ENCODE measurements at regions not wholly inside any gene's neighbourhood (a gene's known extent, or its start where the extent isn't known, plus 50 kb on each side); places are given as distances from the start of the nearest gene placed in this dataset.
"Not testable (repeated sequence)": the region's sequence is repeated elsewhere in the genome, so short reads cannot be mapped to it uniquely, and the experiment has no call there.

- ATAC-seq (peak; percentile 49), DNase-seq (ENCODE audit: low read depth, low spot score) (no peak)
- no peak overlapping the region for H3K4me2 ChIP-seq (ENCODE audit: low read length)
- intact Hi-C loops (cut with micrococcal nuclease), result no loop called here
- no peaks in the 10 kb centered on the region for H3K9me3 ChIP-seq (ENCODE audit: control insufficient read depth in 1 of 2, insufficient read depth in 1 of 2, low read depth in 1 of 2, low read length in 2 of 2)
- no peak overlapping the region for H3K9ac ChIP-seq (ENCODE audit: low read length)
- H3K4me3 ChIP-seq (replicated peaks in 1 of 2; ENCODE audit: low read depth in 1 of 2, low read length in 2 of 2), result no peak overlapping the region
- no peaks in the 10 kb centered on the region for H3K79me2 ChIP-seq (ENCODE audit: insufficient read depth, low read length)
- H2AFZ ChIP-seq (ENCODE audit: low read depth, low read length, poor library complexity, severe bottlenecking), result no peak overlapping the region
- H3K36me3 ChIP-seq (ENCODE audit: control insufficient read depth in 1 of 2, insufficient read depth in 2 of 2, low read length in 2 of 2), result no peaks in the 10 kb centered on the region
- TF ChIP-seq POLR2AphosphoS5 (IDR thresholded peaks at IDR 0.05; ENCODE audit: low read depth, low read length) (no peak), JUND (IDR thresholded peaks at IDR 0.05) (no peak), YY1 (IDR thresholded peaks at IDR 0.05; ENCODE audit: extremely low read depth, insufficient replicate concordance, low read depth, low read length) (no peak), POLR2A (IDR thresholded peaks at IDR 0.05; ENCODE audit: borderline replicate concordance, extremely low read depth, insufficient read depth, insufficient read length) (no peak), RAD21 (IDR thresholded peaks at IDR 0.05; ENCODE audit: low read depth) (no peak), MAX (IDR thresholded peaks at IDR 0.05) (no peak), ZFX (IDR thresholded peaks at IDR 0.05) (no peak)
- no peaks in the 10 kb centered on the region for H3K4me1 ChIP-seq (ENCODE audit: control insufficient read depth in 1 of 2, insufficient read depth in 2 of 2, low read length in 2 of 2)
- ChIA-PET POLR2A (interaction anchor here (0.6 to 3.0 kb wide), 2 partner anchors 17 to 24 kb away, joined by 4 to 8 read pairs; no protein-coding TSS in a partner anchor), CTCF (interaction anchor here (1.9 kb wide), 1 partner anchor 23 kb away, joined by 7 read pairs; no protein-coding TSS in a partner anchor), RAD21 (ENCODE audit: low non-redundant PET in 1 of 2, low total read pairs in 2 of 2, uncharacterized antibody in 2 of 2, unreplicated experiment in 2 of 2) (no interaction called here)
- no peak overlapping the region for H3K27ac ChIP-seq (ENCODE audit: low read depth, low read length)
- H3K9me2 ChIP-seq (ENCODE audit: insufficient read depth), result no peaks in the 10 kb centered on the region
- H3K27me3 ChIP-seq (ENCODE audit: insufficient read depth, low read length), result no peaks in the 10 kb centered on the region
- BruUV-seq (replicated peaks), result no TSS peak
- H4K20me1 ChIP-seq (ENCODE audit: insufficient read depth), result no peaks in the 10 kb centered on the region
These were observed 75.8 kb upstream of the CHST15 start for GRCh38 chr10:124168991-124169802.

- H3K79me2 ChIP-seq (ENCODE audit: insufficient read depth, low read length), result no peaks in the 10 kb centered on the region
- no peak overlapping the region for H3K27ac ChIP-seq (ENCODE audit: low read depth, low read length)
- no peak for DNase-seq (ENCODE audit: low read depth, low spot score)
- no peaks in the 10 kb centered on the region for H3K27me3 ChIP-seq (ENCODE audit: insufficient read depth, low read length)
- H3K36me3 ChIP-seq (ENCODE audit: control insufficient read depth in 1 of 2, insufficient read depth in 2 of 2, low read length in 2 of 2), result no peaks in the 10 kb centered on the region
- TF ChIP-seq CTCF (IDR thresholded peaks at IDR 0.05 in 2 of 3, conservative IDR thresholded peaks at IDR 0.05 in 1 of 3; ENCODE audit: borderline replicate concordance in 1 of 3, insufficient read depth in 1 of 3, low read depth in 2 of 3, low read length in 2 of 3) (no peak), POLR2A (IDR thresholded peaks at IDR 0.05; ENCODE audit: borderline replicate concordance, extremely low read depth, insufficient read depth, insufficient read length) (no peak), TCF7L2 (IDR thresholded peaks at IDR 0.05; ENCODE audit: borderline replicate concordance, extremely low read depth, insufficient read depth, insufficient read length) (no peak)
- BruUV-seq (replicated peaks), result no TSS peak
- intact Hi-C loops (cut with micrococcal nuclease), result no loop called here
- no peak overlapping the region for H2AFZ ChIP-seq (ENCODE audit: low read depth, low read length, poor library complexity, severe bottlenecking)
- H3K9me3 ChIP-seq (ENCODE audit: control insufficient read depth in 1 of 2, insufficient read depth in 1 of 2, low read depth in 1 of 2, low read length in 2 of 2), result no peaks in the 10 kb centered on the region
- ChIA-PET POLR2A (interaction anchor here (3.0 kb wide), 1 partner anchor 24 kb away, joined by 8 read pairs; no protein-coding TSS in a partner anchor), RAD21 (ENCODE audit: low non-redundant PET in 1 of 2, low total read pairs in 2 of 2, uncharacterized antibody in 2 of 2, unreplicated experiment in 2 of 2) (no interaction called here), CTCF (no interaction called here)
- H3K4me3 ChIP-seq (replicated peaks in 1 of 2; ENCODE audit: low read depth in 1 of 2, low read length in 2 of 2), result no peak overlapping the region
- no peak overlapping the region for H3K4me2 ChIP-seq (ENCODE audit: low read length)
- ATAC-seq, result no peak
- no peak overlapping the region for H3K9ac ChIP-seq (ENCODE audit: low read length)
- H3K4me1 ChIP-seq (ENCODE audit: control insufficient read depth in 1 of 2, insufficient read depth in 2 of 2, low read length in 2 of 2), result no peaks in the 10 kb centered on the region
- H4K20me1 ChIP-seq (ENCODE audit: insufficient read depth), result no peaks in the 10 kb centered on the region
- no peaks in the 10 kb centered on the region for H3K9me2 ChIP-seq (ENCODE audit: insufficient read depth)
These were observed 75.2 kb upstream of the CHST15 start for GRCh38 chr10:124168581-124168980.

- BruUV-seq (replicated peaks); RAD21 ChIA-PET (ENCODE audit: low non-redundant PET in 1 of 2, low total read pairs in 2 of 2, uncharacterized antibody in 2 of 2, unreplicated experiment in 2 of 2); H3K9me3 ChIP-seq (ENCODE audit: control insufficient read depth in 1 of 2, insufficient read depth in 1 of 2, low read depth in 1 of 2, low read length in 2 of 2); H3K27ac ChIP-seq (ENCODE audit: low read depth, low read length); CTCF ChIA-PET; H3K9me2 ChIP-seq (ENCODE audit: insufficient read depth); H4K20me1 ChIP-seq (ENCODE audit: insufficient read depth); H3K4me3 ChIP-seq (replicated peaks in 1 of 2; ENCODE audit: low read depth in 1 of 2, low read length in 2 of 2); H3K36me3 ChIP-seq (ENCODE audit: control insufficient read depth in 1 of 2, insufficient read depth in 2 of 2, low read length in 2 of 2); H3K4me2 ChIP-seq (ENCODE audit: low read length); H2AFZ ChIP-seq (ENCODE audit: low read depth, low read length, poor library complexity, severe bottlenecking); H3K79me2 ChIP-seq (ENCODE audit: insufficient read depth, low read length); H3K27me3 ChIP-seq (ENCODE audit: insufficient read depth, low read length); DNase-seq (ENCODE audit: low read depth, low spot score); H3K4me1 ChIP-seq (ENCODE audit: control insufficient read depth in 1 of 2, insufficient read depth in 2 of 2, low read length in 2 of 2); H3K9ac ChIP-seq (ENCODE audit: low read length); intact Hi-C loops (cut with micrococcal nuclease); ATAC-seq: not testable (repeated sequence)
- POLR2A ChIA-PET, result interaction anchor here (3.0 kb wide), 1 partner anchor 25 kb away, joined by 8 read pairs; no protein-coding TSS in a partner anchor
These were observed 74.5 kb upstream of the CHST15 start for GRCh38 chr10:124167925-124168324.
